Heart right ventricle (tissue), 16 donors: ENCODE measurements at regions not wholly inside any gene's neighbourhood (a gene's known extent, or its start where the extent isn't known, plus 50 kb on each side); places are given as distances from the start of the nearest gene placed in this dataset.
"Not testable (repeated sequence)": the region's sequence is repeated elsewhere in the genome, so short reads cannot be mapped to it uniquely, and the experiment has no call there.

Experiments used
- ATAC-seq, 8 donors: fragments of 200-7000 bp; cut with Tn5 transposase; one replicate each; pipeline ENCODE4 v1.9.1; 2020; ENCODE audit warnings: mild to moderate bottlenecking in 8 of 8, moderate library complexity in 8 of 8, moderate number of reproducible peaks in 1 of 8
- DNase-seq, 2 donors: peaks; one replicate each; pipeline ENCODE4 v3.0.0-alpha.2; 2020
- H3K27ac ChIP-seq, 10 donors: fragments of 200-600 bp; sonication (generic) in 2 of 10; one replicate each; pipeline versions ENCODE4 v1.5.0 to v1.8.0; 2020 to 2022; ENCODE audit warnings: mild to moderate bottlenecking in 3 of 10
- H3K27me3 ChIP-seq, 7 donors: fragments of 200-600 bp; one replicate each; pipeline ENCODE4 v1.8.0; 2021 to 2022; ENCODE audit warnings: mild to moderate bottlenecking in 2 of 7
- H3K36me3 ChIP-seq, 9 donors: fragments of 200-600 bp; sonication (generic) in 1 of 9; one replicate each; pipeline versions ENCODE4 v1.5.0 to v1.8.0; 2020 to 2022; ENCODE audit warnings: mild to moderate bottlenecking in 2 of 9
- H3K4me1 ChIP-seq, 9 donors: fragments of 200-600 bp; sonication (generic) in 1 of 9; one replicate each; pipeline versions ENCODE4 v1.5.0 to v1.8.0; 2020 to 2022; ENCODE audit warnings: mild to moderate bottlenecking in 4 of 9
- H3K4me3 ChIP-seq, 10 donors: fragments of 200-600 bp; sonication (generic) in 2 of 10; one replicate each; pipeline versions ENCODE4 v1.5.0 to v1.8.0; 2020 to 2022; ENCODE audit warnings: mild to moderate bottlenecking in 7 of 10, moderate library complexity in 2 of 10
- H3K9me3 ChIP-seq, 11 donors: fragments of 200-600 bp in 10 of 11; sonication (generic) in 2 of 11; one replicate each; pipeline versions ENCODE4 v1.5.0 to v1.8.0; 2013 to 2022; ENCODE audit warnings: mild to moderate bottlenecking in 2 of 11, control low read depth in 1 of 11, moderate library complexity in 1 of 11
- WGBS, 2 donors: extraction: QIAGEN DNeasy Blood & Tissue Kit; methylation state at CpG; one replicate each; pipeline ENCODE4 v1.1.7; 2013; ENCODE audit warnings: inconsistent platforms in 1 of 2; 5-methylcytosine and 5-hydroxymethylcytosine counted together
- intact Hi-C, 10 donors: fragments of 100-400 bp; cut with DNase I; formaldehyde crosslinking; loops; one replicate each; pipeline versions ENCODE4 v1.11.1 to v1.14.2; 2022
- donor health status: Arrhythmogenic right ventricular cardiomyopathy.
- donor health status: ischemic (EF 13 %, LVEDD 7.1; RV severe dilation, severe dysfunction).
- donor health status: healthy with polysubstance abuse.
- donor health status: DM: no; HTN: yes; CAD: no.
- donor health status: DM: no; HTN: no; CAD: no.
- donor health status: ischemic (EF 25% LVEDD 6.9; RV normal size, moderate dysfunction).
- donor health status: ischemic (EF 25% LVEDD 5.7; RV mildly dilated, moderate dysfunction).
- donor health status: healthy.
- donor health status: DM: yes; HTN: yes; CAD: no.
- donor health status: Ischemic cardiomyopathy.
- donor health status: ischemic (EF 35%, LVEDD 5.7; RV mildly dilated, moderate dysfunction).
- donor health status: nonischemic (EF 11% LVEDD 7.7; RV severe dilation, severe dysfunction).
- donor health status: DM: yes; HTN: yes; CAD: no.
- donor health status: PGD.
- donor health status: ischemic (EF 29% LVEDD 5.4; RV normal size, mild dysfunction).
- donor health status: nonischemic (EF 23%, LVEDD 6.1; RV moderate dilation, normal function).

DNA sequence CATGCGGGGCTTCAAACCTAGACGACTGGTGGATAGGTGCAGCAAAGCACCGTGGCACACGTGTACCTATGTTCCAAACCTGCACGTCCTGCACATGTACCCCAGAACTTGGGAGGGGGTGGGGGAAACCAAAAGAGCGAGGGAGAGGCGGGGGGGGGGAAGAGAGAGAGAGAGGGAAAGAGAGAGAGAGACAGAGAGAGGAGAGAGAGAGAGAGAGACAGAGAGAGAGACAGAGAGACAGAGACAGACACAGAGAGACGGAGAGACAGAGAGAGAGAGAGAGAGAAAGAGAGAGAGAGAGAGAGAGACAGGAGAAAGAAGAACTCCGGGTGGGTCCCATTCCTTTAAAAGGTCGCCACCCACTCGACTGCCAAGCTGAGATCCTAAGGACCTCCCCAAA is 55.9 kb upstream of the RNU2-1 start:
- ATAC-seq, H3K27ac ChIP-seq, intact Hi-C loops, H3K4me3 ChIP-seq, H3K36me3 ChIP-seq, H3K4me1 ChIP-seq, DNase-seq, H3K9me3 ChIP-seq, H3K27me3 ChIP-seq: not testable (repeated sequence)
- WGBS, 2 donors = no CpG with 5 or more reads among the region's 11 CpGs

DNA sequence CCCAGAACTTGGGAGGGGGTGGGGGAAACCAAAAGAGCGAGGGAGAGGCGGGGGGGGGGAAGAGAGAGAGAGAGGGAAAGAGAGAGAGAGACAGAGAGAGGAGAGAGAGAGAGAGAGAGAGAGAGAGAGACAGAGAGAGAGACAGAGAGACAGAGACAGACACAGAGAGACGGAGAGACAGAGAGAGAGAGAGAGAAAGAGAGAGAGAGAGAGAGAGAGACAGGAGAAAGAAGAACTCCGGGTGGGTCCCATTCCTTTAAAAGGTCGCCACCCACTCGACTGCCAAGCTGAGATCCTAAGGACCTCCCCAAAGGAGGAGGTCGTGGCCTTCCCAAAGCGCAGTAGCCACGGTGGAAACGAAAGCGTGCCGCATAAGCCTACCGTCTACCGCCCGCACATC is 49.8 kb upstream of the RNU2-1 start:
- not testable (repeated sequence) for ATAC-seq, H3K27ac ChIP-seq
- no CpG with 5 or more reads among the region's 15 CpGs for WGBS, 2 donors

More for the DNA sequence above, 49.8 kb upstream of the RNU2-1 start:
- intact Hi-C loops, H3K36me3 ChIP-seq, H3K4me1 ChIP-seq, DNase-seq, H3K4me3 ChIP-seq, H3K27me3 ChIP-seq, H3K9me3 ChIP-seq: not testable (repeated sequence)
